ENCODE measurements at regions not wholly inside any gene's neighbourhood (a gene's known extent, or its start where the extent isn't known, plus 50 kb on each side); places are given as distances from the start of the nearest gene placed in this dataset.
"Not testable (repeated sequence)": the region's sequence is repeated elsewhere in the genome, so short reads cannot be mapped to it uniquely, and the experiment has no call there.

DNA sequence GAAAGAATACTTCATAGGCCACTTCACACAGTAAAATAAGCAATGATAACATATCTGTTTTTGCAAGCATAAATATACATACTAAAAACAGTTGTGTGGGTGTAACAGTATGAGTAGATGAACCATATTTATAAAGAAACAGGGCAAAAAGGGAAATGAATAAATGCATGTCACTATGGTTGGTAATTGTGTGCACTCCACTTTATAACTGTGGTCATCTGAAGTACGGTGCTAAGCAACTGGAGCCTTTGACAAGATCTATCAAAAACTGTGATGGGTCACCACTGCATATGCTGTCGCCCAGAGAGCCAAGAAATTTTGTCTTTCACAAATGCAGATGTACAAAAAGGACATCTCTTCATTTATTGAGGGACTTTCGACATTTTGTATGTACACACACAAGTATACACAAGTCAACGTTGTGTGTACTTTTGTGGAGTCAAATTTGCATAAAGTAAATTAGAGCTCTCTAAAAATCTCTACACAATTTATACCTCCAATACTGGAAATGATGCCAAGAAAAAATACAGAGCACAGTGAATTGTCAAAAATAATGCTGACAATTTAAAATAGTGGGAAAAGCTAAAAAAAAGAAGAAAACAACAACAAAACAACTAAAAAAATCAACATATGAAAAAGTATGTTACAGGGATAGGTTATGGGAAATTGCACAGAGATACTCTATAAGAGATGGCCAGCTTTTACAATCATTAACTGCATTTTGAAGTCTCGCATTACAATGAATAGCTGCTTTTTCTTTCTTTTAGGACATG is 123.1 kb upstream of the ENPEP start:
- ChIA-PET CTCF (no interaction called here), POLR2A (no interaction called here)
- TF ChIP-seq, protein P1, sequence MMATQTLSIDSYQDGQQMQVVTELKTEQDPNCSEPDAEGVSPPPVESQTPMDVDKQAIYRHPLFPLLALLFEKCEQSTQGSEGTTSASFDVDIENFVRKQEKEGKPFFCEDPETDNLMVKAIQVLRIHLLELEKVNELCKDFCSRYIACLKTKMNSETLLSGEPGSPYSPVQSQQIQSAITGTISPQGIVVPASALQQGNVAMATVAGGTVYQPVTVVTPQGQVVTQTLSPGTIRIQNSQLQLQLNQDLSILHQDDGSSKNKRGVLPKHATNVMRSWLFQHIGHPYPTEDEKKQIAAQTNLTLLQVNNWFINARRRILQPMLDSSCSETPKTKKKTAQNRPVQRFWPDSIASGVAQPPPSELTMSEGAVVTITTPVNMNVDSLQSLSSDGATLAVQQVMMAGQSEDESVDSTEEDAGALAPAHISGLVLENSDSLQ (IDR thresholded peaks at IDR 0.05): no peak
- no peak for TF ChIP-seq TARDBP (IDR thresholded peaks at IDR 0.05)
- TF ChIP-seq HDGF (IDR thresholded peaks at IDR 0.05; ENCODE audit: borderline replicate concordance): no peak
- TF ChIP-seq BHLHE40 (IDR thresholded peaks at IDR 0.05; ENCODE audit: borderline replicate concordance): no peak
- no peak for DNase-seq (ENCODE audit: extremely low spot score)

DNA sequence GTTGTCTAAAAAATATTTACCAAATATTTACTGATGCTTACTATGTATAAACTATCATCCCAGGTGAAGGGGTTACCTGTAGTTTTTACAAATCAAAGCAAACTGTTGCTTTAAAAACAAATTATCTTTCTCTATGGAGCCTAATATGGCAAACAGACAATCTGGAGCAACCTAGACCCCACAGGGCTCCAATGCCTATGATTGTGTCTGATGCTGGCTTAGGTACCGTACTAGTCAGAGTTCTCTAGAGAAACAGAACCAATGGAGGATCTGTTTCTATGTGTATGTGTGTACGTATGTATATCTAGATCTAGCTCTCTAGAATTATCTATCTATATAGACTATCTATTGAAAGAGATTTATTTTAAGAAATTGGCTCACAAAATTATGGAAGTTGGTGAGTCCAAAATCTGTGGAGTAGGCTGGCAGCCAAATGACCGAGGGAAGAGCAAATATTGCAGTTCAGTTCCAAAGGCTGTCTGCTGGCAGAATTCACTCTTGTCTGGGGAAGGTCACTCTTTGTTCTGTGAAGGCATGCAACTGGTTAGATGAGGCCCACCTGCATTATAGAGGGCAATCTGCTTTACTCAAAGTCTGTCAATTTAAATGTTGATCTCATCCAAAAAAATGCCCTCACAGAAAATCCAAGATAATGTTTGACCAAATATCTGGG is 127.1 kb upstream of the ENPEP start:
- no peak for DNase-seq (ENCODE audit: extremely low spot score)
- TF ChIP-seq NFRKB (IDR thresholded peaks at IDR 0.05): no peak
- ChIA-PET POLR2A (no interaction called here), CTCF (no interaction called here)

DNA sequence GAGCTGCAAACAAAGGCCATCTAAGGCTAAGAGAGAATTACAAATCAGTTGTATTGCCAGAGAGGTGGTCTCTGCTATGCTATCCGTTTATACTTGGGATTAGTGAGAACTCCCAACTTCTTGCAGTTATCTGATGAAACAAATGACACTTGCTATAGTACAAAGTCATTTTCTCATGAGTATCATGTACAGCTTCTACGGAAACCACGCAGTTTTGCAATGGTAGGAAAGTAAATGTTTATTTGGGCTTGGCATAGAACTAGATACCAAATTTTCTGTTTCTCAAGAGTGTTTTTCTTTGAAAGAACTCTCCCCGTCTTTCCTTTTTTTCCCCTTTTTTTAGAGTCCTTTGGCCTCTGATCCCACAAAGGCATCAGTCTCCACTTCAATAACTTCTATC is 128.2 kb upstream of the ENPEP start:
- DNase-seq (ENCODE audit: extremely low spot score): no peak
- no peak for TF ChIP-seq ARNT (IDR thresholded peaks at IDR 0.05)
- no peak for TF ChIP-seq HDGF (IDR thresholded peaks at IDR 0.05; ENCODE audit: borderline replicate concordance)
- TF ChIP-seq FOXK2 (IDR thresholded peaks at IDR 0.05): no peak
- no peak for TF ChIP-seq CTBP1 (IDR thresholded peaks at IDR 0.05; ENCODE audit: borderline replicate concordance)
- TF ChIP-seq ZNF384 (IDR thresholded peaks at IDR 0.05): no peak
- no peak for TF ChIP-seq TARDBP (IDR thresholded peaks at IDR 0.05)
- no peak for TF ChIP-seq BHLHE40 (IDR thresholded peaks at IDR 0.05; ENCODE audit: borderline replicate concordance)
- TF ChIP-seq SP1 (IDR thresholded peaks at IDR 0.05): no peak
- no peak for TF ChIP-seq L3MBTL2 (conservative IDR thresholded peaks at IDR 0.05)
- TF ChIP-seq SUZ12 (IDR thresholded peaks at IDR 0.05): no peak
- CTCF ChIA-PET: no interaction called here

DNA sequence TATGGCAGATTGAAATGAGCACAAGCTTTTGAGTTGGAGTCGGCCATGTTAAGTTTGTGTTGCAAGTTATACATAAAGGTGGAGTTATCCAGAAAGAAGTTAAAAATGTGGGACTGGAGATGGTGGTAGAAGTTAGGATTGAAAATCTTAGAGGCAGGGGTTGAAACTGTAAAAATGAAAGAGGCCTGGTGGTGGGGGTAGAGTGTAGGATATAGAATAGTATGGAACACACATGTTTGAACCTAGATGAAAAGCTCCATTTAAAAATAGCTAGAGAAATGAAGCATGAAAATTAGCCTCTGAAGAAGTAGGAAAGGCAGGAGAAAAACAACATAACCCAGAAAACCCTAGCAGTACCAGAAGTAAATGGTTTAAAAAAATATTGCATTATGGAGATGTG is 131.8 kb upstream of the ENPEP start:
- POLR2A ChIA-PET: interaction anchor here (1.2 kb wide), 1 partner anchor 67 kb away, joined by 13 read pairs; no protein-coding TSS in a partner anchor
- peak; percentile 30 for DNase-seq (ENCODE audit: extremely low spot score)
- no peak for TF ChIP-seq FOXA1 (IDR thresholded peaks at IDR 0.05)
- CTCF ChIA-PET: interaction anchor here (0.6 to 3.4 kb wide), 14 partner anchors 12 to 567 kb away, joined by 3 to 67 read pairs (median 3); no protein-coding TSS in a partner anchor

More for the DNA sequence above, 128.2 kb upstream of the ENPEP start:
- POLR2A ChIA-PET: interaction anchor here (1.0 kb wide), 1 partner anchor 64 kb away, joined by 3 read pairs; no protein-coding TSS in a partner anchor

DNA sequence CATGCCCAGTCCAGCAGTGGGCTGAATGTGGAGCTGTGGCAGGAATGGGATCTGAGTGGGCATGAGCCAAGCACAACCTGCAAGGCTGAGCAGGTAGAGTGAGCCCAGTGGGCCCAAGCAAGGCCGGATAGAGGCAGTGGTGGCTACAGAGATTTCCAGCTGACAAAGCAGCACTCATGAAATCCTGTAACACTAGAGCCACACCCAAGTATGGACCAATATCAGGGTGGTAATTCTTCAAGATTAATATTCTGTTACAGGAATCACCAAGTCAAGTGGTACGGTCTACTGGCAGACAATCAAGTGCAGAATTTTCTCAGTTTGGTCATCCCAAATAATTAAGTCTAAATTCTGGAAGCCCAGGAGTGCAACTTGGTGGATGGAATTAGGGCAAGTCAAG is 132.4 kb upstream of the ENPEP start:
- ChIA-PET CTCF (interaction anchor here (0.6 to 3.4 kb wide), 5 partner anchors 134 to 345 kb away, joined by 3 to 67 read pairs (median 7); no protein-coding TSS in a partner anchor), POLR2A (no interaction called here)
- TF ChIP-seq SP1 (IDR thresholded peaks at IDR 0.05): no peak
- TF ChIP-seq ARNT (IDR thresholded peaks at IDR 0.05): no peak
- no peak for TF ChIP-seq FOXM1 (IDR thresholded peaks at IDR 0.05; ENCODE audit: borderline replicate concordance)
- TF ChIP-seq NFRKB (IDR thresholded peaks at IDR 0.05): no peak
- no peak for TF ChIP-seq ZNF384 (IDR thresholded peaks at IDR 0.05)
- DNase-seq (ENCODE audit: extremely low spot score): no peak

DNA sequence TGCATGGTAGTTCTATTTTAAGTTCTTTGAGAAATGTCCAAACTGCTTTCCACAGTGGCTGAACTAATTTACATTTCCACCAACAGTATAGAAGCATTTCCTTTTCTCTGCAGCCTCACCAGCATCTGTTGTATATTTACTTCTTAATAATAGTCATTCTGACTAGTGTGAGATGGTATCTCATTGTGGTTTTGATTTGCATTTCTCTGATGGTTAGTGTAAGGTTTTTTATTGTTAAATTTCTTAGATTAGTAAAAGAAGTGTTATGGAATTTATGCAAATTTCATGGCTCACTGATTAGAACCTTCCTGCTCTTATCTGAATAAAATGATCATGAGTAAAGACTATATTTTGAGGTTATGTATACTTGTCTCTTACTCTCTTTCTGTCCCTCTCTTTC is 134.8 kb upstream of the ENPEP start:
- DNase-seq (ENCODE audit: extremely low spot score); POLR2A ChIA-PET; CTCF ChIA-PET: not testable (repeated sequence)

DNA sequence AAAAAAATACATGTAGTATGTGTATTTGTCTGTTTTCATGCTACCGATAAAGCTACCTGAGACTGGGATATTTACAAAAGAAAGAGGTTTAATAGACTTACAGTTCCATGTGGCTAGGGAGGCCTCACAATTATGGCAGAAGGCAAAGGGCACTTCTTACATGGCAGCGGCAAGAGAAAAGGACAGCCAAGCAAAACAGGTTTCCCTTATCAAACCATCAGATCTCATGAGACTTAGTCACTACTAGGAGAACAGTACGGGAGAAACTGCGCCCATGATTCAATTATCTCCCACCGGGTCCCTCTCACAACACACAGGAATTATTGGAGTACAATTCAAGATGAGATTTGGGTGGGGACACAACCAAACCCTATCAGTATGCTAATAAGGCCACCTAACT is 137.0 kb upstream of the ELOVL6 start:
- ChIA-PET CTCF (no interaction called here), POLR2A (no interaction called here)
- TF ChIP-seq FOXK2 (IDR thresholded peaks at IDR 0.05) (no peak), SP1 (IDR thresholded peaks at IDR 0.05) (no peak), BHLHE40 (IDR thresholded peaks at IDR 0.05; ENCODE audit: borderline replicate concordance) (no peak), HDGF (IDR thresholded peaks at IDR 0.05; ENCODE audit: borderline replicate concordance) (no peak), FOXM1 (IDR thresholded peaks at IDR 0.05; ENCODE audit: borderline replicate concordance) (no peak), ELF4 (IDR thresholded peaks at IDR 0.05) (no peak), CTBP1 (IDR thresholded peaks at IDR 0.05; ENCODE audit: borderline replicate concordance) (no peak), LEF1 (IDR thresholded peaks at IDR 0.05; ENCODE audit: borderline replicate concordance) (no peak), L3MBTL2 (conservative IDR thresholded peaks at IDR 0.05) (no peak)
- TF ChIP-seq, protein P1 (IDR thresholded peaks at IDR 0.05): no peak
- no peak for DNase-seq (ENCODE audit: extremely low spot score)

DNA sequence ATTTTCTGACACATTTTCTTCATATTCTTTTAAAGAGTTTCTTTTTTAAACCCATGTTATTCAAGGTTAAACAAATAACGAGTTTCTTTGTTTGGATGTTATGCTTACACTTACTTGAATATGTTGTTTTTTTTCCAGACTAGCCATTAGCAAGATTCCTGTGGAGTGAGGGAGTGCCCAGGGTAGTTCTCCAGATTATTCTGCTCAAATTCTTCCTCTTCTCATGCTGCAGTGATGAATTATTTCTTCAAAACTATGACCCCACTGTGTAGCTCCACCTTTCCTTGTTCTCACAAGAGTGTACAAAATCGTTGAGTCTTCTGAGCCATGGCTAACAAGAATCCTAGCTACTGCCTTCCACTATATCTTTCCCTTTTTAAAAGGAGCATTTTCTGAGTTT is 134.1 kb upstream of the ELOVL6 start:
- ChIA-PET POLR2A (no interaction called here), CTCF (no interaction called here)
- DNase-seq (ENCODE audit: extremely low spot score): no peak
- TF ChIP-seq FOXK2 (IDR thresholded peaks at IDR 0.05) (no peak), ARNT (IDR thresholded peaks at IDR 0.05) (no peak), LEF1 (IDR thresholded peaks at IDR 0.05; ENCODE audit: borderline replicate concordance) (no peak), SP1 (IDR thresholded peaks at IDR 0.05) (no peak), ELF4 (IDR thresholded peaks at IDR 0.05) (no peak), ZNF384 (IDR thresholded peaks at IDR 0.05) (no peak), CTBP1 (IDR thresholded peaks at IDR 0.05; ENCODE audit: borderline replicate concordance) (no peak)

DNA sequence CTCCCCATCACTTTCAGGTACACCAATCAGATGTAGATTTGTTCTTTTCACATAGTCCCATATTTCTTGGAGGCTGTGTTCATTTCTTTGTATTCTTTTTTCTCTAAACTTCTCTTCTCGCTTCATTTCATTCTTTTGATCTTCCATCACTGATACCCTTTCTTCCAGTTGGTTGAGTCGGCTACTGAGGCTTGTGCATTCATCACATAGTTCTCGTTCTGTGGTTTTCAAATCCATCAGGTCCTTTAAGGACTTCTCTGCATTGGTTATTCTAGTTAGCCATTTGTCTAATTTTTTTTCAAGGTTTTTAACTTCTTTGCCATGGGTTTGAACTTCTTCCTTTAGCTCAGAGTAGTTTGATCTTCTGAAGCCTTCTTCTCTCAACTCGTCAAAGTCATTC is 128.0 kb upstream of the ELOVL6 start:
- DNase-seq (ENCODE audit: extremely low spot score); CTCF ChIA-PET; POLR2A ChIA-PET: not testable (repeated sequence)

Measured in HEK293T (cell line).